Body of pancreas (tissue), 4 donors: ENCODE measurements at regions not wholly inside any gene's neighbourhood (a gene's known extent, or its start where the extent isn't known, plus 50 kb on each side); places are given as distances from the start of the nearest gene placed in this dataset.

Source experiments
- ATAC-seq: fragments of 150-250 bp; one replicate; pipeline ENCODE4 v1.9.1; 2016
- DNase-seq, 4 donors: peaks; one replicate each; pipeline ENCODE4 v3.0.0-alpha.2; 2019
- H3K27ac ChIP-seq, 4 donors: fragments of 200-600 bp; sonication (generic); 1 replicate in 3 of 4; 2 replicates in 1 of 4; pipeline versions ENCODE4 v1.5.1 to v1.6.1; 2016 to 2019; ENCODE audit warnings: mild to moderate bottlenecking in 1 of 4, mixed read lengths in 1 of 4, moderate library complexity in 1 of 4
- H3K27me3 ChIP-seq, 2 donors: fragments of 200-600 bp; sonication (generic); one replicate each; pipeline ENCODE4 v1.6.0; 2016; ENCODE audit warnings: mild to moderate bottlenecking in 1 of 2
- H3K36me3 ChIP-seq, 2 donors: fragments of 200-600 bp; sonication (generic); replicated peaks in 1 of 2; 2 replicates each; pipeline ENCODE4 v1.5.1; 2016; ENCODE audit warnings: low read depth in 2 of 2; ENCODE audit not compliant: insufficient read depth in 1 of 2
- H3K4me1 ChIP-seq: fragments of 200-600 bp; sonication (generic); one replicate; pipeline ENCODE4 v1.6.0; 2016
- H3K4me3 ChIP-seq, 2 donors: fragments of 200-600 bp; sonication (generic); 1 replicate in 1 of 2; 2 replicates in 1 of 2; pipeline ENCODE4 v1.5.1; 2016 to 2019
- H3K9me3 ChIP-seq, 3 donors: fragments of 200-600 bp; sonication (generic); 1 replicate in 2 of 3; 2 replicates in 1 of 3; pipeline ENCODE4 v1.5.1; 2016
- CTCF ChIP-seq, 7 experiments: fragments of 450-650 bp in 4 of 7; fragments of 200-600 bp in 3 of 7; sonication (generic) in 3 of 7; IDR thresholded peaks; one replicate each; pipeline ENCODE4 v1.5.1; 2016 to 2019; ENCODE audit warnings: antibody characterized with exemption in 7 of 7
- POLR2A ChIP-seq, 3 donors: fragments of 450-650 bp; IDR thresholded peaks; one replicate each; pipeline ENCODE4 v1.6.1; 2016; ENCODE audit warnings: antibody characterized with exemption in 3 of 3, mild to moderate bottlenecking in 2 of 3
- WGBS, 2 donors: methylation state at CpG; one replicate each; pipeline ENCODE4 v1.1.5; 2017; 5-methylcytosine and 5-hydroxymethylcytosine counted together
- intact Hi-C: fragments of 100-400 bp; cut with DNase I; formaldehyde crosslinking; loops from one replicate; pipeline ENCODE4 v1.15.1; 2023

GRCh38 chr6:140372064-140372463 lies 997.6 kb upstream of the CITED2 start:
- intact Hi-C loops: no loop called here

GRCh38 chr6:140370976-140371870 lies 996.8 kb upstream of the CITED2 start:
- H3K4me1 ChIP-seq: no peaks in the 10 kb centered on the region
- intact Hi-C loops: no loop called here
- TF ChIP-seq CTCF (IDR thresholded peaks at IDR 0.05) (no peak), POLR2A (IDR thresholded peaks at IDR 0.05) (no peak)
- H3K27me3 ChIP-seq: no peaks in the 10 kb centered on the region
- no peak overlapping the region for H3K27ac ChIP-seq
- 29 to 37% methylated on average over 2 of the region's 2 CpGs for WGBS, 2 donors
- ATAC-seq (no peak), DNase-seq (no peak)
- H3K4me3 ChIP-seq: no peak overlapping the region
- no peaks in the 10 kb centered on the region for H3K9me3 ChIP-seq
- no peaks in the 10 kb centered on the region for H3K36me3 ChIP-seq

More at GRCh38 chr6:140372064-140372463, 997.6 kb upstream of the CITED2 start:
- Histone ChIP-seq H3K4me1 (no peaks in the 10 kb centered on the region), H3K27me3 (no peaks in the 10 kb centered on the region), H3K36me3 (no peaks in the 10 kb centered on the region), H3K4me3 (no peak overlapping the region), H3K9me3 (no peaks in the 10 kb centered on the region), H3K27ac (no peak overlapping the region)
- TF ChIP-seq POLR2A (IDR thresholded peaks at IDR 0.05) (no peak), CTCF (IDR thresholded peaks at IDR 0.05) (no peak)
- DNase-seq (no peak), ATAC-seq (no peak)
- WGBS, 2 donors: 76 to 78% methylated on average over 4 of the region's 4 CpGs

GRCh38 chr6:140370441-140370840 lies 996.0 kb upstream of the CITED2 start:
- no peaks in the 10 kb centered on the region for H3K9me3 ChIP-seq
- H3K27ac ChIP-seq: no peak overlapping the region
- no peaks in the 10 kb centered on the region for H3K27me3 ChIP-seq
- intact Hi-C loops: no loop called here
- H3K4me1 ChIP-seq: no peaks in the 10 kb centered on the region
- H3K4me3 ChIP-seq: no peak overlapping the region
- WGBS, 2 donors: 68 to 71% methylated on average over 1 of the region's 1 CpG
- ATAC-seq (no peak), DNase-seq (no peak)
- no peaks in the 10 kb centered on the region for H3K36me3 ChIP-seq
- TF ChIP-seq POLR2A (IDR thresholded peaks at IDR 0.05): no peak
- TF ChIP-seq CTCF (IDR thresholded peaks at IDR 0.05): no peak

GRCh38 chr6:140366991-140367390 lies 992.5 kb upstream of the CITED2 start:
- intact Hi-C loops: no loop called here
- no peak for TF ChIP-seq CTCF (IDR thresholded peaks at IDR 0.05)
- no peak for TF ChIP-seq POLR2A (IDR thresholded peaks at IDR 0.05)
- Histone ChIP-seq H3K4me3 (no peak overlapping the region), H3K27me3 (no peaks in the 10 kb centered on the region), H3K36me3 (no peaks in the 10 kb centered on the region), H3K4me1 (no peaks in the 10 kb centered on the region), H3K9me3 (no peaks in the 10 kb centered on the region), H3K27ac (no peak overlapping the region)
- DNase-seq (no peak), ATAC-seq (no peak)

GRCh38 chr6:140364916-140365315 lies 990.5 kb upstream of the CITED2 start:
- no peak for TF ChIP-seq POLR2A (IDR thresholded peaks at IDR 0.05)
- no peak for TF ChIP-seq CTCF (IDR thresholded peaks at IDR 0.05)
- H3K4me1 ChIP-seq: no peaks in the 10 kb centered on the region
- no peak for DNase-seq
- no peak overlapping the region for H3K4me3 ChIP-seq
- no peaks in the 10 kb centered on the region for H3K9me3 ChIP-seq
- intact Hi-C loops: no loop called here
- H3K27ac ChIP-seq: no peak overlapping the region
- H3K36me3 ChIP-seq: no peaks in the 10 kb centered on the region
- no peaks in the 10 kb centered on the region for H3K27me3 ChIP-seq
- ATAC-seq: no peak
